Left ventricle myocardium superior (tissue), 1 donor: ENCODE measurements at regions not wholly inside any gene's neighbourhood (a gene's known extent, or its start where the extent isn't known, plus 50 kb on each side); places are given as distances from the start of the nearest gene placed in this dataset.

ENCODE experiments used
- ATAC-seq: fragments of 200-7000 bp; cut with Tn5 transposase; one replicate; pipeline ENCODE4 v1.9.1; 2020; ENCODE audit warnings: mild to moderate bottlenecking, moderate library complexity
- DNase-seq: peaks from one replicate; pipeline ENCODE4 v3.0.0-alpha.2; 2020
- intact Hi-C: fragments of 100-400 bp; cut with micrococcal nuclease; formaldehyde crosslinking; loops from one replicate; pipeline ENCODE4 v1.11.0; 2022
- donor health status: DM: no; HTN: yes; CAD: no; lungs with severe emphysema.

DNA sequence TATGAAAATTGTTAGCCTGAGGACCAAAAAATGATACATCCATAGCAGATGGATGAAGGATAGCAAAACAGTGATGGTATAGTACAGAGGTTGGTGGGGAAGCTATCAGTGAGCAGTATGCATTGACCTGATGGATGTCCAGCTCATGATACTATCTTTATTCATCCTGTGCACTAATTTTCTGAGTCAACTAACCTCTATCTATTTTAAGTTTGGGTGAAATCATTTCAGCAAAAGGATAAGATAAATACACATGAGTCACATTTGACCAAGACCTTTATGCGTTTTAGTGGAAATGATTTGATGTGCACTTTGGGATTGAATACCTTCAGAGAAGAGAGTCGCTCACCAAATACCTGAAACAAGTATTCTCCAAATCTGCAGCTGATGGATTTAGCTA, 351.0 kb upstream of the NR3C2 start:
- intact Hi-C loops, result no loop called here
- no peak for ATAC-seq
- DNase-seq, result no peak

DNA sequence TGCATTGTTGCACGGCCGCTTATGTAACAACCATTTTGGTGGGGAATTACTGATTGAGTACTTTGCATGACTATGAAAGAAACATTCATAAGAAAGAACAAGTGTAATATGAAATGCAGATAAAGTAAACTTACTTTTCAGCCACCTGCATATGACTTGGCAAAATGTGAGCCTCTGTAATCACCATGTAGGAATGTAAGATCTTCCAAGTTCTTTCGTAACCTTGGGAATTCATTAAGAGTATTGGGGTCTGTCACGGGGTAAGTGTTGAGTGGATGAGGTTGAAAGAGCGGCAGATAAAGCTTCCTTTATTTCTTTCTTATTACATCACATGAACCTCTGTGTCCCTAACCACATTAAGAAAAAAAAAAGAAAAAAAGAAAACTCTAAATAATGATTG, 348.5 kb upstream of the NR3C2 start:
- ATAC-seq, result no peak
- intact Hi-C loops, result no loop called here
- DNase-seq, result no peak

DNA sequence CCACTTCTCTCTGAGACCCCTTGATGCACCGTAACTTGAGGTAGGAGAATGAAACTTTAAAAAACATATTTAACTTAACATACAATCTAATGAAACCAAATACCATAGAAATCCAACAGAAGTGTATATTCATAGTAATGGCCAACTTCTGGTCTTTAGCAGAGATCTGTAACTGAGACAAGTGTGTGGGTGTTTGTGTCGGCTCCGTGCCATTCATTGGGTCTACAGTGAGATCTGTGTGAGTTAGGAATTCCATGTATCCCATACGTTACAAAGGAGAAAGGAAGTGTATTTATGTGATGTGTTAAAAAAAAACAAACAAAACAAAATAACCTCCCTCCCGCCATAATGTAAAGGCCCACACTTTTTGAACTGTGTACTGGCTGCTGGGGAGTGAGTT, 348.0 kb upstream of the NR3C2 start:
- no peak for ATAC-seq
- no peak for DNase-seq
- intact Hi-C loops, result no loop called here

DNA sequence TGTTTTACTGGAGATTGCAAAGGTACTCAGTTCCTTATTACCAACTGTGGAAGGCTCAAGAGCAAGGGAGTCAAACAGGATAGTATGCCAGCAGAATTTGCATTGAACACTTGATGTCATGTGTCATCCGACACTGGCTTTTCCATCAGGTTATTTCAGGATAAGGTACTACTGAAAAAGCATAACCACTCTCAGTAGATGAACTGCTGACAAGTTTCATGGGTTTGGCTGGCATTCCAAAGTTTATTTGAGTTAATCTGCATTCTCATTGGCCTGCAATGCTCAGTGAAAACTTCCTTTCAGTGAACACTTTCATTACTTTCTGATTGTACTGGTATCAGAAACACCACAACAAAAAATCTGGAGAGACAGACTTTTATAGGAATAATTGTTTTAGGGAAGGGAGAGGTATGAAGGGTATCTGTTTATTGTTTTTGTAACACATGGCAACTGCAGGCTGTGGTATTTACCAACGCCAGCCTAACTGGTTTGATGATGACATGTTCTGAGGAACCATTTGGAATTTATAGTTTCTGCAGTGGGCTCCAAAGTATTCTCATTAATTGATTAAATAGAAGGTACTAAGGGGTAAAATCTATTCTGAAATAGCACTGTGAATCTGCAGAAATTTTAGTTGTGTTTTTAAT, 345.7 kb upstream of the NR3C2 start:
- no peak for DNase-seq

DNA sequence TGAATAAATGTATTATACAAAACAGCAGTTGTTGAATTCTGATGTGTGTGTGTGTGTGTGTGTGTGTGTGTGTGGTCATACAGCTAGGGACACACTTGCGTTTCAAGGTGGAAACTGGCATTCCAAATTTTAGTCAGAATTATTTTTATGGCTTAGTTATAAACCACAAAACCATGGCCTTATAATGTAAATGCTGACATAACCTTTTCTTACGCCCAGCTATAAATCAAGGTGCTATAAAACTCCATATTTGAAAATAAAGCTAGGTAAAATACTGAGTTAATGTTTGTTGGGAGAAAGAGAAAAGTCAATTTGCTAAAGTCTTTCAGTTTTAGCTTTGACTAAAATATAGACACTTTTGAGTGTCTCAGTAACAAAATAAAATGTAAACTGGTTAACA, 345.1 kb upstream of the NR3C2 start:
- ATAC-seq, result no peak
- intact Hi-C loops, result no loop called here
- no peak for DNase-seq

More for the DNA sequence above, 345.7 kb upstream of the NR3C2 start:
- intact Hi-C loops, result no loop called here
- ATAC-seq, result peak; percentile 97

DNA sequence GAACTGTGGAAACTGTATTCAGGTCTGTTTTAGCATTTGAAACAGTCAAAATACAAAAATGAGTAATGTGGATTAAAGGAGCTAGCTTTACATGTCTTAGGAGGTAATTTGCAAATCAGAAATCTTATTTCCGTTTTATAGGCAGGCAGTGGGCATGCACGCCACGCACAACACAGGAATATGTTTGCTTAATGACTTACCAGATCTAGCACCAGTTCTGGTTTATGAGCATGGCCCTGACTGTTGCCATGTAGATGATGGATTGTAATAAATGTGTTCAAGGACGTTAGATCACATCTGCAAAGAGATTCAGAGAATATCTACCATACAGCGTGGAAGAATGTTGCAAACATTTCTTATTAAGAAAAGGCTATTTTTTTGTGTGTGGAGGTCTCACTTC, 344.5 kb upstream of the NR3C2 start:
- ATAC-seq (no peak), DNase-seq (no peak)
- intact Hi-C loops, result no loop called here

DNA sequence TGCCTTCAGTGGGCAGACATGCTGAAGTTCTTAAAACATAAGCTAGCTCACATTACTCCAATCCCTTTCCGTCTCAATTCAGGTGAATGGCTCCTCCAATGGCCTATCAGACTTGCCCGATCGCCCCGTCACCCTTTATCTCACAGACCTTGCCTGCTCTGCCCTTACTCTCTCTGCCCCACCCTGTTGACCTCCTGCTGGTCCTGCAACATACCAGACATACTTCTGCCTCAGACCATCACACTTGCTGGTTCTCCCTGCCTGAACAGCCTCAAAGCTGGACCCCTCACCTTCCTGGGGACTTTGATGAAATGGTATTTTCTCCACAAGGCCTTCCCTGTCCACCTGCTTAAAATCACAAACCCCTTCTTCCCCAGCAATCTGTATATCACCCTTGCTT, 340.1 kb upstream of the NR3C2 start:
- intact Hi-C loops, result no loop called here
- DNase-seq, result no peak
- ATAC-seq, result no peak

DNA sequence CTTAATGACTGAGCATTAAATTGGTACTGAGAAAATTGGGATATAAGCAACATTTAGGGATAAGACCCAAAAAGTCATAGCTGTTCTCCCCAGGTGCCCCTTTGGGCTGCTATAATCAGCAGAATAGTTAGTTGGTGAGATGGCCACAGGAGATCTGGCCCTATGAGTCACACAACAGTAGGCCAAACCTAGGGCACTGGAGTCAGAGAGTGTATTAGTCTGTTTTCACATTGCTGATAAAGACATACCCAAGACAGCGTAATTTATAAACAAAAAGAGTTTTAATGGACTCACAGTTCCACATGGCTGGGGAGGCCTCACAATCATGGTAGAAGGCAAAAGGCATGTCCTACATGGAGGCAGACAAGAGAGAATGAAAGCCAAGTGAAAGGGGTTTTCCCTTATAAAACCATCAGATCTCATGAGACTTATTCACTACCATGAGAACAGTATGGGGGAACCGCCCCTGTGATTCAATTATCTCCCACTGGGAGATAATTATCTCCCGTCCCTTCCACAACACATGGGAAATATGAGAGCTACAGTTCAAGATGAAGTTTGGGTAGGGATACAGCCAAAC, 338.3 kb upstream of the NR3C2 start:
- ATAC-seq, result no peak
- DNase-seq, result no peak
- intact Hi-C loops, result no loop called here

DNA sequence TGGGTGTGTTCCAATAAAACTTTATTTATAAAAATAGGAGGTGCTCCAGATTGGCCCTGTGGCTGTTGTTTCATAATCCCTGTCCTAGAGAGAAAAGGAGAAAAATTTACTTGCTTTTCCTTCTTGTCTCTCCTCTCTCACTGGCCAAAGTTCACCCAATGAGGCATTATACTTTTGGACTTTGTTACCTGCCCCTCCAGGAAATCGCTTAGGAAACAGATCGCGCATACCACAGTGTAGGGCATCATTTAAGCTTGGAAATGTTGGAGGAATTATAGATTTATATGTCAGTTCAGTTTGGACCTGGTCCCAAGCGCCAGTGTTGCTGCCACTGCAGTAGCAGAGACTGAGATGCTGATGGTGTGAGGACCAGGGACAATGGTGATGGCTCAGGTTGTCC, 337.6 kb upstream of the NR3C2 start:
- no peak for ATAC-seq
- DNase-seq, result no peak

DNA sequence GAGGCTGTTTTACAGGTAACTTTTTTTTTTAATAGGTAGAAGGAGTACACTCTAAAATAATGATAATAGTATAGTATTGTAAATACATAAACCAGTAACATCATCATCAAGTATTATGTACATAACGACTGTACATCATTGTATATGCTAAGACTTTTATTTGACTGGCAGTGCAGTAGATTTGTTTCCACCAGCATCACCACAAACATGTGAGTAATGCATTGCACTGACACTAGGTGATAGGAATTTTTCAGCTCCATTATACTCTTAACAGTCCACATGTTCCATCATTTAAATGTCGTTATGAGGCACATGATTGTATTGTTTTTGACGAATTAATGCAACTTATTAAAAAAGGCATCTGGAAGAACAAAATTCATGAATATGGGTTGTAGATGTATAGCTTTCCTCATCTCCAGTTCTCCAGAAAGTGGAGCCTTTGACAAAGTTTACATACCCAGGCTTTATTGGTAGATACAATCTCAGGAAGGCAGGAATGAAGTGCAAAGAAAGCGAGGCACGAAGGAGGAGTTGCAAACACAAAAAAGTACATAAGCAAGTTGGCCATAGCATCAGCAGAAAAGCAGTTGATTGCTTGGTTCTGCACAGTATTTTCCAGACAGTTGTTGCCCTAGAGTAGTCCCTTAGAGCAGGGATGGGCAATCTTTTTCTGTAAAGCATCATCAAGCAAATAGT, 336.9 kb upstream of the NR3C2 start:
- ATAC-seq (no peak), DNase-seq (no peak)
- intact Hi-C loops, result no loop called here

More for the DNA sequence above, 337.6 kb upstream of the NR3C2 start:
- intact Hi-C loops, result no loop called here

DNA sequence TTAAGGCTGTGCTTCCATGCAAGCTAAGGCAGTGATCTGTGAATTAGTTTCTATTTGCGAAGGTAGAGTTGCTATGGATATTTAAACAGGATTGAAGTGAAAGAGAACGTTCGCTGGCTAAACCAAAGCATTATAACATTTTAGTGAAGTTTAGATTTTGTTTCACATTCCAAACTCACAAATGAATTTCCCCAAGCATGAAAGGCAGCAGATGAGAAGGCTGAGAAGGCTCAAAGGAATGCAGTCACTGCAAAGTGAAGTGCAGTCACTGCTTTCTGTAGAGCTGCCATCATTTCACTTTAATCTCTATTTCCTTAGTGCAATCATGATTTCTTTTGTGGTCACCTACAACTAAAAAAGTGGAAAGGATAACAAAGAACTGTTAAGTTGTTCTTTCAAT, 334.7 kb upstream of the NR3C2 start:
- DNase-seq (no peak), ATAC-seq (no peak)
- intact Hi-C loops, result no loop called here

DNA sequence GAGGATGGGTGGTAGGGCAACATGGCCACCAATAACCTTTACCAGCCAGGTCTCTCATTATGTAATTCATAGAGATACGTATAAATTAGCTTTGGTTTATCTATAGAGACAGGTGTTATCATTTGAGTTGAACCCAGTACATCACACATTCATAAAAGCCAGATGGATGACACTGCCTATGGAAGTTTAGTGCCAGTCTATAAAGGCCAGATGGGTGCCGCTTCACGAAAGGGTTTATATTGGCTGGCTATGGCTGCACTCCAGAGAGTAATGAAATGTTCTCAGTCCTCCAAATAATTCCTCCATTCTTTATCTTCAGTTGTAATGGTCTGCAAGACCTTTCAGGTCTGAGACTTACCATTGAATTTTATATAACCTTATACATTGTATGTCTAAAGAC, 331.9 kb upstream of the NR3C2 start:
- intact Hi-C loops, result no loop called here
- ATAC-seq (no peak), DNase-seq (no peak)

DNA sequence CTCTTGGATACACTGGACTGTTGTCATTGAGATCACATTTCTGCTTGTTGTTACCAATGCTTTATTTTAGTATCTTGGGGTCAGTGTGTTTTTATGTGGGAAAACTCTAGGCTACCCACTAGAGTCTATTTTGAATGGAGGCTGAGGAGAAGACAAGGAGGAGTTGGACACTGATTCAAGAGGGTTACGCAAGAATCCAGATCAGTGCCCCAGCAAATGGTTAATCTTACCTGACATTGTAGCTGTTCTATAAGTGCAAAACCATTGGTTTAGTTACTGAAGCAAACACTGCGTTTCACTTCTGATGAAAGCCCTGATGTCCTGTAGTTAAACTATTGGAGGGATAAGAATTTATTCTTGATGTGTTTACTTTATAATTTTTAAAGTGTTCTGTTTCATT, 331.1 kb upstream of the NR3C2 start:
- no peak for DNase-seq
- intact Hi-C loops, result no loop called here
- ATAC-seq, result no peak

DNA sequence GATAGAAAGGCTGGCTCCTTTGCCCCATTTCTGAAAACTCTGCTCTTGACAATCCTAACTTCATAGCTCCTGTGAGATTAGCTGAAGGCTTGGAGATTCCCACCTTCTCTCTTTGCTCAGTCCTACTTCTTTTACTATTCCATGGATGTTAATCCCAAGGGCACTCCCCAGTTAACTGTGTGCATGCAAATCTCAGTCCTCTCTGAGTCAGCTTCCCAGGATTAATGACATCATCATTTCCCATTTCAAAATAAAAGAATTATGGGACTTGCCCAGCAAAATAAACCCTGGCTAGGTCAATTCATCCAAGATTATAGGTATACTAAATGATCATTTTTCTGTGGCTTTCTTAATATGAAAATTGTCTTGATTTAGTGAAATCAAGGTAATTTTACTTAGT, 328.6 kb upstream of the NR3C2 start:
- ATAC-seq (peak; percentile 53), DNase-seq (no peak)
- intact Hi-C loops, result no loop called here

DNA sequence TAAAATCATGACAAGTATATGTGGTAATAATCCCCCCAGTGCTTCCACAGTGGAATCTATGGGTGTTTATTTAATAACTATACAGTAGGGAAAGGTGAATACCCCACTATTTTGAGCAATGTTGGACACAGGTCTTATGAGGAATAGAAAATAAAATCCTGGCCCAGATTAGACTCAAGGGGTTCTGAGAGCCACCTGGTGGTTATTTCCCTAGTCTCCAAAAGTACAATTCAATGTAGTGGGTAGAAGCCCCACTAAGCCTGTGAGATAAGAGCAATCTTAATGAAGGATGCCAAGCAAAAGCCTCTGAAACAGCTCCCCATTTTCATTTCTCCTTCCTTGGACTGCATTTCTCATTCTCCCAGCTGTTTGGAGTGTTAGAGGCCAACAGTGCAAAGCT, 328.2 kb upstream of the NR3C2 start:
- DNase-seq (no peak), ATAC-seq (peak; percentile 32)
- intact Hi-C loops, result no loop called here

DNA sequence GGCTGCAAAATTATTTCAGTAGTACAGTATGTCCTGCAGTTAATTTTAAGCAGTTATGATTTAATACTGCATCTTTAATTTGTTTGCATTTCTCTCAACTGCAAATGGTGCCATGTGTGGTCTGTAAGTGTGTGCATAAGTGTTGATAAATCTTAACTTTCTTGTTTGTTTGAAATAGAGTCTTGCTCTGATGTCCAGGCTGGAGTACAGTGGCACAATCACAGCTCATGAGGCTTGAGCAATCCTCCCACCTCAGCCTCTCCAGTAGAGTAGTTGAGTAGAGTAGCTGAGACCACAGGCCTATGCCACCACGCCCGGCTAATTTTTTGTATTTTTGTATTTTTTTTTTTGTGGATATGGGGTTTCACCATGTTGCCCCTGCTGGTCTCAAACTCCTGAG, 322.5 kb upstream of the NR3C2 start:
- ATAC-seq (no peak), DNase-seq (no peak)
- intact Hi-C loops, result no loop called here

DNA sequence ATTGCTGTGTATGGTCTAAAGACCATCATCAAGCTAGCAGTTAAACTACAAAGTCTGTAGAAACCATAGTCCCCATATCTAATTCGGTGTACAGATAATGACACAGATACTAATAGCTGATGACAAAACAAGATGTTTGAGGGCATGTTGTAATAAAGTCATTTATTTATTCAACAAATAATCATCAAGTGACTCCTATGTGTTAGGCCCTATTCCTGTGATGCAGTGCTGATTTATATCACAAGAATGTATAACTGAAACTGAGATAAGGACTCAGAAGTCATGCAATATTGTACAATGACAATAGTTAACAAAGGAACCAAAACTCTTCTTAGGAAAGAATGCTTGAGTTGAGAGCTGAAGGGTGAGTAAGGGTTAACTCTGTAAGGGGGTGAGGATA, 315.0 kb upstream of the NR3C2 start:
- intact Hi-C loops, result no loop called here
- ATAC-seq, result no peak
- no peak for DNase-seq

DNA sequence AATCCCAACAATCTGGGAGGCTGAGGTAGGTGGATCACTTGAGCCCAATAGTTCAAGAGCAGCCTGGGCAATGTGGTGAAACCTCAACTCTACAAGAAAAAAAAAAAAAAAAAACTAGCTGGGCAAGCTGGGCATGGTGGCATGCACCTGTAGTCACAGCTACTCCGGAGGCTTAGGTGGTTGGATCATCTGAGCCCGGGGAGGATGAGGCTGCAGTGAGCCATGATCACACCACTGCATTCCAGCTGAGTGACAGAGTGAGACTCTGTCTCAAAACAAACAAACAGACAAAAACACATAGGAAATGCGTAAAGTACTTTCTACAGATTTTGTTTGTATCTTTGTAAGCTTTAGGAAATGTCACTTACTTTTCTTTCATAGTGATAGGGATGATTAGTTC, 307.2 kb upstream of the NR3C2 start:
- ATAC-seq (no peak), DNase-seq (no peak)
- intact Hi-C loops, result no loop called here

DNA sequence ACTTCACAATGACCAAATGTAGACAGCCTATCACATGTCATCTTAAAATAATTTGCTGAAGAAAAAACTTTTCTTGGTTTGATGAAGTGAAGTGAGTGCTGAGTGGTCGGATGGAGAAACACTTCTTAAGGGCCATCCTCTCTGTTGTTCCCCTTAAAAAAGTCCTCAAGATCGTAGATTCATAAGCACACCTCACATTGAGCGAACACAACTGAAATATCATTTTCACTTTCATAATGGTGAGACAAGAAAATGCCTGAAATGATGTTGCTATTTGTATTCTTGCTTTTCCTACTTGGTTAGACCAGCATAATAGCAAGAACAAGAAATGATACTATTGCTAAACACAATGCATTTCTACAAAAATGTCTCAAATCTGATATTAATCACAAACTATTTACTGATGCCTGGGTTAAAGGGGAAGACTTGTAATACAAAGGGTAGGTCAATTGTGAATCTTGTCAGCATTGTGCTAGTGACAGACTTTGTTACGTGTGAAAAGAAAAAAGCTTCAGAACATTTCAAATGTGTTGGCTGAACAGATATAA, 305.6 kb upstream of the NR3C2 start:
- no peak for ATAC-seq
- no peak for DNase-seq
- intact Hi-C loops, result no loop called here

DNA sequence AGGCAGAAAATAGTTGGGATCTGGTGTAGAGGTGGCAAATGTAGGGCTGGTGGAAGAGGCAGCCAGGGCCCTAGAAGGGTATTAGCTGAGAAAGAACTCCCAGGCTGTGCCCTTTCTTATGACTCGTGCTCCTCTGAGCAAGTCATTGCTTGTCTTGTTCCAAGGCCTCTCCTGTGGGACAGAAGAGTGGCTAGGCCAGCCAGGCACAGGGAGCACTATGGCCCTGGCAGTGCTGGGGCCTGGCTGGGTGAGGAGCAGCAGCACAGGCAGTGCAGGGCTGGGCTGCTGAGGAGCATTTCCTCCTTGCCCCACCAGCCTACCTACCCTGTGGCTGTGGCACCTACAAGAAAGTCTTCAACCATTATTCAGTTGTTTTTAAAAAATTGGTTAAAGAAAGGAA, 298.5 kb upstream of the NR3C2 start:
- ATAC-seq (no peak), DNase-seq (no peak)
- intact Hi-C loops, result no loop called here
